22Rv1 (cell line): ENCODE measurements at regions not wholly inside any gene's neighbourhood (a gene's known extent, or its start where the extent isn't known, plus 50 kb on each side); places are given as distances from the start of the nearest gene placed in this dataset.

Experiments used
- CTCF ChIP-seq: fragments of 450-650 bp; IDR thresholded peaks from 2 replicates; pipeline ENCODE4 v1.5.1; 2017; ENCODE audit warnings: mild to moderate bottlenecking
- ZFX ChIP-seq: fragments of 450-650 bp; IDR thresholded peaks from 2 replicates; pipeline ENCODE4 v1.6.1; 2017; ENCODE audit warnings: antibody characterized with exemption, borderline replicate concordance

GRCh38 chr19:29054886-29055675 lies 157.9 kb downstream of the UQCRFS1 start:
- TF ChIP-seq CTCF (no peak), ZFX (no peak)
